IMR-90 (cell line): ENCODE measurements at regions not wholly inside any gene's neighbourhood (a gene's known extent, or its start where the extent isn't known, plus 50 kb on each side); places are given as distances from the start of the nearest gene placed in this dataset.

Experiments used
- ATAC-seq: fragments of 200-7000 bp; cut with Tn5 transposase; 2 replicates; pipeline ENCODE4 v1.9.1; 2020; ENCODE audit warnings: low read depth, mild to moderate bottlenecking, moderate library complexity
- BruUV-seq: library from RNA; stranded (reverse); fragments of 400-500 nt; replicated peaks from 2 replicates; lab custom pipeline; 2021; lab: Mats Ljungman, UMichigan
- CTCF ChIA-PET: fragments of 300-600 bp; formaldehyde crosslinking; extraction: SDS; loops from one replicate; lab custom pipeline; 2021; ENCODE audit warnings: antibody characterized with exemption; lab: Yijun Ruan, JAX
- POLR2A ChIA-PET: fragments of 300-600 bp; sonication (Branson Sonifier 250); formaldehyde crosslinking; loops from one replicate; lab custom pipeline; 2022; ENCODE audit warnings: antibody characterized with exemption; ENCODE audit not compliant: unreplicated experiment; lab: Charles Lee
- DNase-seq: peaks from one replicate; pipeline ENCODE4 v3.0.0; 2013
- H2AFZ ChIP-seq: replicated peaks from 2 replicates; pipeline ENCODE3; 2013; ENCODE audit warnings: low read length, mild to moderate bottlenecking; ENCODE audit not compliant: poor library complexity
- H2AK5ac ChIP-seq: 2 replicates; pipeline ENCODE4 v1.6.1; 2013; ENCODE audit warnings: low read depth, low read length, inconsistent platforms
- H2AK9ac ChIP-seq: replicated peaks from 2 replicates; pipeline ENCODE3; 2013; ENCODE audit warnings: mild to moderate bottlenecking, low read depth, low read length, moderate library complexity; ENCODE audit not compliant: poor library complexity
- H2BK120ac ChIP-seq: 2 replicates; pipeline ENCODE4 v1.6.1; 2013; ENCODE audit warnings: low read depth, low read length, inconsistent platforms
- H2BK15ac ChIP-seq: 3 replicates; pipeline ENCODE4 v1.6.1; 2013; ENCODE audit warnings: low read depth, low read length, inconsistent platforms
- H2BK20ac ChIP-seq: 2 replicates; pipeline ENCODE4 v1.6.1; 2013; ENCODE audit warnings: low read depth, mild to moderate bottlenecking, inconsistent platforms, low read length, moderate library complexity
- H2BK5ac ChIP-seq: 2 replicates; pipeline ENCODE4 v1.6.1; 2013; ENCODE audit warnings: mild to moderate bottlenecking, low read depth, low read length, inconsistent platforms; ENCODE audit not compliant: poor library complexity, severe bottlenecking
- H3K14ac ChIP-seq: replicated peaks from 2 replicates; pipeline ENCODE4 v1.6.1; 2013; ENCODE audit warnings: low read depth, low read length, inconsistent platforms
- H3K18ac ChIP-seq: 2 replicates; pipeline ENCODE4 v1.6.1; 2013; ENCODE audit warnings: low read depth, low read length, control low read depth
- H3K23ac ChIP-seq: 2 replicates; pipeline ENCODE4 v1.6.1; 2013; ENCODE audit warnings: low read depth, low read length, inconsistent platforms
- H3K27ac ChIP-seq: 2 replicates; pipeline ENCODE4 v1.5.1; 2013; ENCODE audit warnings: mild to moderate bottlenecking, control low read depth, low read length; ENCODE audit not compliant: insufficient read depth
- H3K27me3 ChIP-seq: 2 replicates; pipeline ENCODE4 v1.6.1; 2013; ENCODE audit warnings: low read length; ENCODE audit not compliant: control insufficient read depth, insufficient read depth
- H3K36me3 ChIP-seq: 2 replicates; pipeline ENCODE4 v1.6.1; 2013; ENCODE audit warnings: low read length, mixed read lengths; ENCODE audit not compliant: control insufficient read depth, insufficient read depth
- H3K4ac ChIP-seq: 2 replicates; pipeline ENCODE4 v1.6.1; 2013; ENCODE audit warnings: low read depth, low read length, inconsistent platforms
- H3K4me1 ChIP-seq: 2 replicates; pipeline ENCODE4 v1.6.1; 2013; ENCODE audit warnings: low read length, mixed read lengths; ENCODE audit not compliant: control insufficient read depth, insufficient read depth
- H3K4me2 ChIP-seq: 2 replicates; pipeline ENCODE4 v1.6.1; 2013; ENCODE audit warnings: low read depth, mild to moderate bottlenecking, control low read depth, low read length, moderate library complexity
- H3K4me3 ChIP-seq: 2 replicates; pipeline ENCODE4 v1.5.1; 2013; ENCODE audit warnings: low read depth, mild to moderate bottlenecking, control low read depth, low read length, moderate library complexity; ENCODE audit not compliant: insufficient read depth
- H3K56ac ChIP-seq: 2 replicates; pipeline ENCODE4 v1.6.1; 2013; ENCODE audit warnings: low read length, inconsistent platforms; ENCODE audit not compliant: insufficient read depth; ENCODE audit errors: extremely low read depth
- H3K79me1 ChIP-seq, 2 experiments: 2 replicates each; pipeline ENCODE4 v1.6.1; 2013; ENCODE audit warnings: low read length in 2 of 2, inconsistent platforms in 1 of 2, low read depth in 1 of 2
- H3K9ac ChIP-seq: 2 replicates; pipeline ENCODE4 v1.6.1; 2013; ENCODE audit warnings: low read depth, low read length, control low read depth
- H3K9me1 ChIP-seq: 2 replicates; pipeline ENCODE4 v1.6.1; 2013; ENCODE audit warnings: low read length, inconsistent platforms; ENCODE audit not compliant: insufficient read depth
- H3K9me3 ChIP-seq: 2 replicates; pipeline ENCODE4 v1.6.1; 2013; ENCODE audit warnings: low read length; ENCODE audit not compliant: control insufficient read depth, insufficient read depth
- H4K20me1 ChIP-seq: 2 replicates; pipeline ENCODE4 v1.6.1; 2013; ENCODE audit warnings: low read length, inconsistent platforms; ENCODE audit not compliant: insufficient read depth
- H4K5ac ChIP-seq: 2 replicates; pipeline ENCODE4 v1.6.1; 2013; ENCODE audit warnings: mild to moderate bottlenecking, low read depth, low read length, control low read depth
- H4K8ac ChIP-seq, 2 experiments: 2 replicates each; pipeline ENCODE4 v1.6.1; 2013; ENCODE audit warnings: low read depth in 2 of 2, low read length in 2 of 2, control low read depth in 1 of 2, inconsistent platforms in 1 of 2
- H4K91ac ChIP-seq: 2 replicates; pipeline ENCODE4 v1.6.1; 2013; ENCODE audit warnings: low read depth, low read length, inconsistent platforms; ENCODE audit not compliant: insufficient read depth
- BHLHE40 ChIP-seq: fragments of 150-350 bp; IDR thresholded peaks from 2 replicates; pipeline ENCODE4 v1.6.1; 2016; ENCODE audit warnings: mild to moderate bottlenecking, low read depth, low read length
- CEBPB ChIP-seq: IDR thresholded peaks from 2 replicates; pipeline ENCODE4 v1.6.1; 2012; ENCODE audit warnings: low read depth, low read length, improper control_type of control experiment
- CTCF ChIP-seq: conservative IDR thresholded peaks from 2 replicates; pipeline ENCODE4 v1.5.1; 2012; ENCODE audit warnings: mild to moderate bottlenecking, low read depth, low read length, improper control_type of control experiment
- ELK1 ChIP-seq: fragments of 150-350 bp; IDR thresholded peaks from 2 replicates; pipeline ENCODE4 v1.6.1; 2016; ENCODE audit warnings: low read depth, mild to moderate bottlenecking, low read length, moderate library complexity, borderline replicate concordance
- FOS ChIP-seq: fragments of 150-350 bp; IDR thresholded peaks from 2 replicates; pipeline ENCODE4 v1.6.1; 2016; ENCODE audit warnings: low read depth, low read length
- MAFK ChIP-seq: IDR thresholded peaks from 2 replicates; pipeline ENCODE4 v1.6.1; 2012; ENCODE audit warnings: low read depth, low read length, improper control_type of control experiment
- MXI1 ChIP-seq: IDR thresholded peaks from 2 replicates; pipeline ENCODE4 v1.6.1; 2012; ENCODE audit warnings: low read depth, mild to moderate bottlenecking, low read length, moderate library complexity, borderline replicate concordance
- NFE2L2 ChIP-seq: fragments of 150-350 bp; IDR thresholded peaks from 2 replicates; pipeline ENCODE4 v1.6.1; 2016; ENCODE audit warnings: low read depth, mild to moderate bottlenecking, low read length
- POLR2A ChIP-seq: IDR thresholded peaks from 2 replicates; pipeline ENCODE4 v1.6.1; 2012; ENCODE audit warnings: mild to moderate bottlenecking, low read depth, low read length
- RAD21 ChIP-seq: IDR thresholded peaks from 2 replicates; pipeline ENCODE4 v1.6.1; 2012; ENCODE audit warnings: low read length, improper control_type of control experiment
- RCOR1 ChIP-seq: IDR thresholded peaks from 2 replicates; pipeline ENCODE4 v1.6.1; 2012; ENCODE audit warnings: mild to moderate bottlenecking, low read length, improper control_type of control experiment; ENCODE audit not compliant: insufficient replicate concordance
- RFX5 ChIP-seq: IDR thresholded peaks from 2 replicates; pipeline ENCODE4 v1.8.0; 2012; ENCODE audit warnings: low read depth, mild to moderate bottlenecking, low read length, moderate library complexity
- SMC3 ChIP-seq: fragments of 150-350 bp; IDR thresholded peaks from 2 replicates; pipeline ENCODE4 v1.6.1; 2016; ENCODE audit warnings: low read depth, mild to moderate bottlenecking, antibody characterized with exemption, low read length, moderate library complexity
- USF2 ChIP-seq: fragments of 150-350 bp; IDR thresholded peaks from 2 replicates; pipeline ENCODE4 v1.6.1; 2017; ENCODE audit warnings: mild to moderate bottlenecking, antibody characterized with exemption, low read length, low read depth
- WGBS, 2 experiments: methylation state at CpG; one replicate each; pipeline versions ENCODE4 v1.1.5 to v1.1.7; 2013; ENCODE audit warnings: missing lambda C conversion rate in 2 of 2; ENCODE audit not compliant: insufficient read length in 1 of 2; ENCODE audit errors: extremely low coverage in 2 of 2; 5-methylcytosine and 5-hydroxymethylcytosine counted together
- dilution Hi-C: fragments of 300-500 bp; cut with HindIII; formaldehyde crosslinking; loops from one replicate; pipeline ENCODE4 v1.14.3; 2018; ENCODE audit warnings: low sequenced_read_pairs; ENCODE audit not compliant: unreplicated experiment
- in situ Hi-C: fragments of 300-500 bp; cut with MboI; formaldehyde crosslinking; loops from 3 replicates; pipeline ENCODE4 v1.14.3; 2019; ENCODE audit warnings: low sequenced_read_pairs, inconsistent platforms, mixed read lengths
- intact Hi-C: fragments of 100-400 bp; cut with micrococcal nuclease; formaldehyde crosslinking; loops from 2 replicates; pipeline ENCODE4 v1.10.0; 2022

GRCh38 chr10:4260483-4261124, 475.6 kb upstream of the KLF6 start:
- no TSS peak for BruUV-seq
- no peak overlapping the region for H2AK9ac ChIP-seq
- no peaks in the 10 kb centered on the region for H3K36me3 ChIP-seq
- H3K4me3 ChIP-seq = no peak overlapping the region
- H2BK20ac ChIP-seq = peak overlapping the region; percentile 79; the same call in 1 of the 2 replicates
- ChIA-PET CTCF (no interaction called here), POLR2A (interaction anchor here (0.9 kb wide), 1 partner anchor 475 kb away, joined by 4 read pairs; the partner anchor contains the start of gene KLF6)
- H2BK15ac ChIP-seq = peak overlapping the region; percentile 85; the same call in 1 of the 3 replicates
- peak overlapping the region; percentile 11 to 41; a peak in 2 of 4 replicates for H4K8ac ChIP-seq
- H3K9ac ChIP-seq = no peak overlapping the region
- peak overlapping the region; percentile 3; the same call in 1 of the 2 replicates for H4K5ac ChIP-seq
- peak overlapping the region; percentile 45; the same call in 1 of the 2 replicates for H3K18ac ChIP-seq
- peaks cover under 1 to 6% of the 10 kb centered on the region in 2 experiments; a peak in 1 of 4 replicates for H3K79me1 ChIP-seq
- no peaks in the 10 kb centered on the region for H4K20me1 ChIP-seq
- no peak overlapping the region for H3K56ac ChIP-seq
- no peaks in the 10 kb centered on the region for H3K27me3 ChIP-seq
- dilution Hi-C loops (no loop called here), intact Hi-C loops (no loop called here), in situ Hi-C loops (loop anchor here (25.0 kb wide), 1 partner anchor 502 kb away; no protein-coding TSS in a partner anchor)
- H3K4me2 ChIP-seq = peak overlapping the region; percentile 62; the same call in 1 of the 2 replicates
- peak overlapping the region; percentile 44 for H2BK5ac ChIP-seq
- H3K23ac ChIP-seq = peak overlapping the region; percentile 84; the same call in 1 of the 2 replicates
- peak; percentile 82 for DNase-seq
- H4K91ac ChIP-seq = peak overlapping the region; percentile 24; the same call in 1 of the 2 replicates
- peak overlapping the region; percentile 67 for H3K14ac ChIP-seq
- H3K4ac ChIP-seq = peak overlapping the region; percentile 64; the same call in 1 of the 2 replicates
- no peak overlapping the region for H2AFZ ChIP-seq
- peaks cover 3% of the 10 kb centered on the region; the same call in 1 of the 2 replicates for H3K9me3 ChIP-seq
- TF ChIP-seq USF2 (no peak), MXI1 (no peak), CTCF (no peak), ELK1 (no peak), SMC3 (no peak), RFX5 (no peak), BHLHE40 (no peak), CEBPB (0 out of 2 replicates have a peak, but pooled peaks have one; percentile 24), RCOR1 (no peak), FOS (peak; percentile 81), NFE2L2 (no peak), MAFK (no peak), RAD21 (no peak), POLR2A (no peak)
- H3K4me1 ChIP-seq = peaks cover 9% of the 10 kb centered on the region
- peaks cover 7% of the 10 kb centered on the region; the same call in 1 of the 2 replicates for H3K9me1 ChIP-seq
- no CpG with 5 or more reads among the region's 4 CpGs for WGBS, 2 experiments
- peak overlapping the region; percentile 36; the same call in 1 of the 2 replicates for H3K27ac ChIP-seq
- 0 out of 2 replicates have a peak overlapping the region, but pooled peaks have one; percentile 11 for H2AK5ac ChIP-seq
- peak; percentile 48 for ATAC-seq
- H2BK120ac ChIP-seq = peak overlapping the region; percentile 68; the same call in 1 of the 2 replicates
